SK-N-SH treated with all-trans-retinoic acid at 6 μM for 48 hours (cell line): ENCODE measurements at regions not wholly inside any gene's neighbourhood (a gene's known extent, or its start where the extent isn't known, plus 50 kb on each side); places are given as distances from the start of the nearest gene placed in this dataset.

Experiments
- ATAC-seq: fragments of 200-7000 bp; cut with Tn5 transposase; 3 replicates; pipeline ENCODE4 v1.9.1; 2020; ENCODE audit warnings: mild to moderate bottlenecking, moderate library complexity
- ARNTL ChIP-seq: fragments of 450-650 bp; formaldehyde crosslinking; IDR thresholded peaks from 2 replicates; pipeline ENCODE4 v1.5.0; 2020; ENCODE audit warnings: low read depth, mild to moderate bottlenecking, moderate library complexity, borderline replicate concordance
- BACH2 ChIP-seq: fragments of 250-450 bp; sonication (Bioruptor Pico); IDR thresholded peaks from 2 replicates; pipeline ENCODE4 v1.9.0; 2021; ENCODE audit warnings: mild to moderate bottlenecking, borderline replicate concordance
- ESRRG ChIP-seq: fragments of 250-450 bp; sonication (Bioruptor Pico); IDR thresholded peaks from 2 replicates; pipeline ENCODE4 v1.6.1; 2021; ENCODE audit warnings: mild to moderate bottlenecking
- ISL1 ChIP-seq: fragments of 250-450 bp; sonication (Bioruptor Pico); IDR thresholded peaks from 2 replicates; pipeline ENCODE4 v2.1.2; 2022; ENCODE audit warnings: mild to moderate bottlenecking, moderate library complexity
- OSR1 ChIP-seq: fragments of 250-450 bp; sonication (Bioruptor Pico); IDR thresholded peaks from 2 replicates; pipeline ENCODE4 v1.8.0; 2022; ENCODE audit warnings: moderate library complexity, mild to moderate bottlenecking, inconsistent platforms
- PPARA ChIP-seq: fragments of 250-450 bp; sonication (Bioruptor Pico); IDR thresholded peaks from 2 replicates; pipeline ENCODE4 v1.5.0; 2020; ENCODE audit warnings: mild to moderate bottlenecking, borderline replicate concordance
- TCF4 ChIP-seq: fragments of 250-450 bp; sonication (Bioruptor Pico); IDR thresholded peaks from 2 replicates; pipeline ENCODE4 v1.8.0; 2021; ENCODE audit warnings: mild to moderate bottlenecking, moderate library complexity, borderline replicate concordance
- TOX ChIP-seq: fragments of 250-450 bp; sonication (Bioruptor Pico); IDR thresholded peaks from 2 replicates; pipeline ENCODE4 v1.8.0; 2021; ENCODE audit warnings: mild to moderate bottlenecking, moderate library complexity, borderline replicate concordance
- ZC3H10 ChIP-seq: fragments of 250-450 bp; sonication (Bioruptor Pico); IDR thresholded peaks from 2 replicates; pipeline ENCODE4 v1.5.1; 2021; ENCODE audit warnings: mild to moderate bottlenecking, moderate library complexity
- ZFP3 ChIP-seq: fragments of 250-450 bp; sonication (Bioruptor Pico); IDR thresholded peaks from 2 replicates; pipeline ENCODE4 v1.5.0; 2020; ENCODE audit warnings: mild to moderate bottlenecking, moderate library complexity
- ZNF565 ChIP-seq: fragments of 450-650 bp; formaldehyde crosslinking; conservative IDR thresholded peaks from 2 replicates; pipeline ENCODE4 v1.5.0; 2020; ENCODE audit warnings: low read depth, mild to moderate bottlenecking, moderate library complexity
- ZNF70 ChIP-seq: fragments of 450-650 bp; formaldehyde crosslinking; IDR thresholded peaks from 2 replicates; pipeline ENCODE4 v1.5.0; 2020; ENCODE audit warnings: mild to moderate bottlenecking, moderate library complexity
- ZNF8 ChIP-seq: fragments of 450-650 bp; formaldehyde crosslinking; IDR thresholded peaks from 2 replicates; pipeline ENCODE4 v1.5.0; 2020; ENCODE audit warnings: mild to moderate bottlenecking, moderate library complexity
- TF ChIP-seq, protein P1 (sequence below): fragments of 250-450 bp; sonication (Bioruptor Pico); IDR thresholded peaks from 2 replicates; pipeline ENCODE4 v1.8.0; 2021; ENCODE audit warnings: low read depth, mild to moderate bottlenecking, moderate library complexity, borderline replicate concordance
- TF ChIP-seq, protein P2 (sequence below): fragments of 250-450 bp; sonication (Bioruptor Pico); IDR thresholded peaks from 2 replicates; pipeline ENCODE4 v1.5.0; 2020; ENCODE audit warnings: mild to moderate bottlenecking, moderate library complexity
- TF ChIP-seq, protein P3 (sequence below): fragments of 250-450 bp; sonication (Bioruptor Pico); IDR thresholded peaks from 2 replicates; pipeline ENCODE4 v1.8.0; 2020; ENCODE audit warnings: mild to moderate bottlenecking, moderate library complexity, borderline replicate concordance

DNA sequence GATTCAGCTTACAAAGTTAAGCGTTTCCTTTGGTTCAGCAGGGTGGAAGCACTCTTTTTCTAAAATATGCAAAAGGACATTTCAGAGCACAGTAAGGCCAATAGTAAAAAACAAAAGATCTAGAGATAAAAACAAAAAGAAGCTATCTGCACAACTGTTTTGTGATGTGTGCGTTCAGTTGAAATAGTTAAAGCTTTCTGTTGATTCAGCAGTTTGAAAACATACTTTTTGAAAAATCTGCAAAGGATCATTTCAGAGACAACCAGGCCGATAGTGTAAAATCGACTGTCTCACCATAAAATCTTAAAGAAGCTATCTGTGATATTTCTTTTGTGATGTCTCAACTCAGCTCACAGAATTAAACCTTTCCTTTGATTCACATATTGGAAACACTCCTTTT, 300.0 kb upstream of the ALG10B start:
- no peak for TF ChIP-seq ARNTL
- ATAC-seq: no peak

DNA sequence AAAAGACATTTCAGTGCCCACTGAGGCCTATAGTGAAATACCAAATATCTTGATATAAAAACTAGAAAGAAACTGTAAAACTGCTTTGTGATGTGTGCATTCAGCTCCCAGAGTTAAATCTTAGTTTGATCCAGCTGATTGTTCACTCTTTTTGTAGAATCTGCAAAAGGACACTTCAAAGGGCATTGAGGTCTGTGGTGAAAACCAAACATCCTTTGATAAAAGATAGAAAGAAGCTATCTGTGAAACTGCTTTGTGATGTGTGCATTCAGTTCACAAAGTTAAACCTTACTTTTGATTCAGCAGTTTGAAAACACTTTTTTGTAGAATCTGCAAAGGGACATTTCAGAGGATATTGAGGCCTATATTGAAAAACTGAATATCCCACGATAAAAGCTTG, 290.7 kb upstream of the ALG10B start:
- ATAC-seq: no peak
- TF ChIP-seq ARNTL (no peak), TCF4 (no peak), ZNF8 (CRISPR knock-in tag) (no peak), BACH2 (CRISPR knock-in tag) (no peak), ZNF565 (CRISPR knock-in tag) (no peak), TOX (CRISPR knock-in tag) (no peak), ZFP3 (CRISPR knock-in tag) (no peak), ISL1 (CRISPR knock-in tag) (no peak), OSR1 (no peak)
- TF ChIP-seq, protein P1, sequence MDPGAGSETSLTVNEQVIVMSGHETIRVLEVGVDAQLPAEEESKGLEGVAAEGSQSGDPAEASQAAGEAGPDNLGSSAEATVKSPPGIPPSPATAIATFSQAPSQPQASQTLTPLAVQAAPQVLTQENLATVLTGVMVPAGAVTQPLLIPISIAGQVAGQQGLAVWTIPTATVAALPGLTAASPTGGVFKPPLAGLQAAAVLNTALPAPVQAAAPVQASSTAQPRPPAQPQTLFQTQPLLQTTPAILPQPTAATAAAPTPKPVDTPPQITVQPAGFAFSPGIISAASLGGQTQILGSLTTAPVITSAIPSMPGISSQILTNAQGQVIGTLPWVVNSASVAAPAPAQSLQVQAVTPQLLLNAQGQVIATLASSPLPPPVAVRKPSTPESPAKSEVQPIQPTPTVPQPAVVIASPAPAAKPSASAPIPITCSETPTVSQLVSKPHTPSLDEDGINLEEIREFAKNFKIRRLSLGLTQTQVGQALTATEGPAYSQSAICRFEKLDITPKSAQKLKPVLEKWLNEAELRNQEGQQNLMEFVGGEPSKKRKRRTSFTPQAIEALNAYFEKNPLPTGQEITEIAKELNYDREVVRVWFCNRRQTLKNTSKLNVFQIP (CRISPR knock-in tag): no peak
- TF ChIP-seq, protein P2, sequence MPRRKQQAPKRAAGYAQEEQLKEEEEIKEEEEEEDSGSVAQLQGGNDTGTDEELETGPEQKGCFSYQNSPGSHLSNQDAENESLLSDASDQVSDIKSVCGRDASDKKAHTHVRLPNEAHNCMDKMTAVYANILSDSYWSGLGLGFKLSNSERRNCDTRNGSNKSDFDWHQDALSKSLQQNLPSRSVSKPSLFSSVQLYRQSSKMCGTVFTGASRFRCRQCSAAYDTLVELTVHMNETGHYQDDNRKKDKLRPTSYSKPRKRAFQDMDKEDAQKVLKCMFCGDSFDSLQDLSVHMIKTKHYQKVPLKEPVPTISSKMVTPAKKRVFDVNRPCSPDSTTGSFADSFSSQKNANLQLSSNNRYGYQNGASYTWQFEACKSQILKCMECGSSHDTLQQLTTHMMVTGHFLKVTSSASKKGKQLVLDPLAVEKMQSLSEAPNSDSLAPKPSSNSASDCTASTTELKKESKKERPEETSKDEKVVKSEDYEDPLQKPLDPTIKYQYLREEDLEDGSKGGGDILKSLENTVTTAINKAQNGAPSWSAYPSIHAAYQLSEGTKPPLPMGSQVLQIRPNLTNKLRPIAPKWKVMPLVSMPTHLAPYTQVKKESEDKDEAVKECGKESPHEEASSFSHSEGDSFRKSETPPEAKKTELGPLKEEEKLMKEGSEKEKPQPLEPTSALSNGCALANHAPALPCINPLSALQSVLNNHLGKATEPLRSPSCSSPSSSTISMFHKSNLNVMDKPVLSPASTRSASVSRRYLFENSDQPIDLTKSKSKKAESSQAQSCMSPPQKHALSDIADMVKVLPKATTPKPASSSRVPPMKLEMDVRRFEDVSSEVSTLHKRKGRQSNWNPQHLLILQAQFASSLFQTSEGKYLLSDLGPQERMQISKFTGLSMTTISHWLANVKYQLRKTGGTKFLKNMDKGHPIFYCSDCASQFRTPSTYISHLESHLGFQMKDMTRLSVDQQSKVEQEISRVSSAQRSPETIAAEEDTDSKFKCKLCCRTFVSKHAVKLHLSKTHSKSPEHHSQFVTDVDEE: no peak
- TF ChIP-seq, protein P3, sequence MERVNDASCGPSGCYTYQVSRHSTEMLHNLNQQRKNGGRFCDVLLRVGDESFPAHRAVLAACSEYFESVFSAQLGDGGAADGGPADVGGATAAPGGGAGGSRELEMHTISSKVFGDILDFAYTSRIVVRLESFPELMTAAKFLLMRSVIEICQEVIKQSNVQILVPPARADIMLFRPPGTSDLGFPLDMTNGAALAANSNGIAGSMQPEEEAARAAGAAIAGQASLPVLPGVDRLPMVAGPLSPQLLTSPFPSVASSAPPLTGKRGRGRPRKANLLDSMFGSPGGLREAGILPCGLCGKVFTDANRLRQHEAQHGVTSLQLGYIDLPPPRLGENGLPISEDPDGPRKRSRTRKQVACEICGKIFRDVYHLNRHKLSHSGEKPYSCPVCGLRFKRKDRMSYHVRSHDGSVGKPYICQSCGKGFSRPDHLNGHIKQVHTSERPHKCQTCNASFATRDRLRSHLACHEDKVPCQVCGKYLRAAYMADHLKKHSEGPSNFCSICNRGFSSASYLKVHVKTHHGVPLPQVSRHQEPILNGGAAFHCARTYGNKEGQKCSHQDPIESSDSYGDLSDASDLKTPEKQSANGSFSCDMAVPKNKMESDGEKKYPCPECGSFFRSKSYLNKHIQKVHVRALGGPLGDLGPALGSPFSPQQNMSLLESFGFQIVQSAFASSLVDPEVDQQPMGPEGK (CRISPR knock-in tag): no peak

DNA sequence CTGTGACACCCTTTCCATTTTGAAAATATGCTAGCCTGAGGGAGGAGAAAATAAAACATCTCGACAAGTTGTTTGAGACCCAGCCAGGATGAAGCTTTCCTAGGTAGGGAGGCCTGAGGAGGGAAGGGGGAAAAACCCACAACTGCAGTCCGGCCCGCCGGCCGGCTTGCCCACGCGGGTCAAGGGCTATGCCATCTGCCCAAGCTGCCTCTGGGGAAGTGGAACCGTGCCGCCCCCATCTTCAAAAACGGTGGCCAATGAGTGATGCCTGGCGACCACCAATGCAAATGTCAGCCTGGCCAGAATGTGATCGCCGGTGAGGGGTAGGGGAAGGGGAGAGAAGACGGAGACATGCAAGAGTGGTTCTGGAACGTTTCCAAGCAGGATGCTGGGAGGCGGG, 263.5 kb upstream of the ALG10B start:
- ATAC-seq: no peak
- TF ChIP-seq PPARA (CRISPR knock-in tag): no peak
- TF ChIP-seq OSR1: no peak
- no peak for TF ChIP-seq BACH2 (CRISPR knock-in tag)
- TF ChIP-seq ZC3H10 (CRISPR knock-in tag): no peak
- TF ChIP-seq TCF4: no peak
- TF ChIP-seq, all 23 proteins: peak for 0

DNA sequence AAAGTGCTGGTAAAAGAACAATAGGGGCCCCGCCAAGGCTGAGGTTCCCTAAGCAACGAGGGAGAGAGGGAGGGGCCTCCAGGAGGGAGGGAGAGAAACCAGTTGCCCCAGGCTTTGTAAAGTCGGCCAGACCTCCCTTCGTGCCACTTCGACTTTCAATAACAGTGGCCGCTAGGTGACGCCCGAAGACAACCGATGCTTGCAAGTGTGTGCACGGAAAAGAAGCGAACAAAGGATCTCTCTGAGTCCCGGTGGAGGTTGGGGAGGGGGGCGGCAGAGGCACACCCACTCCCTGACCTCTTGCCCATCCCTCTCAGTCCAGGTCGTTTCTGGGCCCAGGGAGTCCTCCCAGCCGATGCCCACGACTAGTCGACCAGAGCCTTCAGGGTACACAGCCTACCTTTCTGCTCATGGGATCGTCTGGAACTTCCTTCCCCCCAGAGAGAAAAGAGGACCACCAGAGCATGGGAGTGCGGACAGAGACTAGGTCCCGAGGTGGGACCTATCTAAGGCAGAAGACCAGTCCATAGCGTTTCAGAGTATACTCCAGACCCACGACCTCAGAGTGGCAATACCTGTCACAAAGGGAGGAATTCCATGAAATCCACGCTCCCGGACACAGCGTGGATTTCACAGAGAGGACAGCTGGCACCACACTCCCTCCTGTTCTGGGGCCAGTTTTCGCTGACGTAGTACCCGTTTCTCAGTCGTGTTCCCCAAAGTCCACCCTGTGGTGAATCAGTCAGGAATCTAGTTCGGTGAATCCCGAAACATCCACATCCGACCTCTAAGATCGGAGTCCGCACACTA, 262.7 kb upstream of the ALG10B start:
- TF ChIP-seq TOX (CRISPR knock-in tag): no peak
- no peak for TF ChIP-seq BACH2 (CRISPR knock-in tag)
- ATAC-seq: peak; percentile 85

DNA sequence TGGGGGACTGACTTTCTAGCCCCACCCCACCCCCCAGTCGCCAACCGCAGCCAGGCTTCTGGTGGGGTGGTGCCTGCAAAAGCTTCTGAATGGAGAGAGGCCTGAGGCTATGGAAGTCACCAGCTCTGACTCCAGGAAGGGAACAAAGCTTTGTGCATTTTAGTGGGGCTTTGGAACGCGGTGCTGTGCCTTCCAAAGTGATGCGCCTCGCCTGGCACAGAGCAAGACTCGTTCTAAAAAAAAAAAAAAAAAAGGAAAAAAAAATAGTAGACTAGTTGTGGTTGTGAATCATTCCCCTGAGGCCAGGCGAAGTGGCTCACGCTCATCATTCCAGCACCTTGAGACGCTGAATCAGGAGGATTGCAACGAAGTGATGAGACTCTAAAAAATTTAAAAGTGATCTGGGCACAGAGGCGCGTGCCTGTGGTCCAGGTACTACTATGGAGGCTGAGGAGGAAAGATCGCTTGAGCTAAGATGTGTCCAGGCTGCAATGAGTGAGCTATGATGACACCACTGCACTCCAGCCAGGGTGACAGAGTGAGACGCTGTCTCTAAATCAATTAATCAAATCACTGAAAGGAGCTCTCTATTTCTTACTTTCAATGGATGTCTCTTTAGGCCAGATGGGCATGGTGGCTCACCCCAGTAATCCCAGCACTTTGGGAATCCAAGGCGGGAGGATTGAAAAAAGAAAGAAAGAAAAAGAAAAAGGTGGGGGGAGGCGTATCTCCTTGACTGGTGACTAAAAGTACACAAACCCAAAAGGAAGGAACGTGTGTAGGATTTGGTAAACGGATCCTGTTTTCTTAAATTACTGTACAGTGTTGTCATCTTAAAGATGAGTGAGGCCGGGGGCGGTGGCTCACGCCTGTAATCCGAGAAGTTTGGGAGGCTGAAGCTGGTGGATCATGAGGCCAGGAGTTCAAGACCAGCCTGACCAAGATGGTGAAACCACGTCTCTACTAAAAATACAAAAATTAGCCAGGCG, 259.6 kb upstream of the ALG10B start:
- TF ChIP-seq ZNF8 (CRISPR knock-in tag) (no peak), TOX (CRISPR knock-in tag) (no peak), TCF4 (no peak), PPARA (CRISPR knock-in tag) (no peak), ZNF70 (CRISPR knock-in tag) (no peak), ESRRG (CRISPR knock-in tag) (no peak)
- TF ChIP-seq, protein P1 (CRISPR knock-in tag): no peak
- ATAC-seq: peak; percentile 46
